HL-60 (cell line): ENCODE measurements at regions not wholly inside any gene's neighbourhood (a gene's known extent, or its start where the extent isn't known, plus 50 kb on each side); places are given as distances from the start of the nearest gene placed in this dataset.
"Not testable (repeated sequence)": the region's sequence is repeated elsewhere in the genome, so short reads cannot be mapped to it uniquely, and the experiment has no call there.

Experiments used
- POLR2AphosphoS5 ChIP-seq: IDR thresholded peaks from 2 replicates; pipeline ENCODE4 v1.6.1; 2012; ENCODE audit warnings: low read depth
- TF ChIP-seq, protein P1 (sequence below): IDR thresholded peaks from one replicate; pipeline ENCODE4 v1.5.1; 2011; ENCODE audit warnings: low read length, control low read depth, inconsistent platforms; ENCODE audit not compliant: insufficient read depth
- TF ChIP-seq, protein P2 (sequence below): IDR thresholded peaks from 2 replicates; pipeline ENCODE4 v1.6.1; 2012; ENCODE audit warnings: low read depth; ENCODE audit not compliant: insufficient replicate concordance

DNA sequence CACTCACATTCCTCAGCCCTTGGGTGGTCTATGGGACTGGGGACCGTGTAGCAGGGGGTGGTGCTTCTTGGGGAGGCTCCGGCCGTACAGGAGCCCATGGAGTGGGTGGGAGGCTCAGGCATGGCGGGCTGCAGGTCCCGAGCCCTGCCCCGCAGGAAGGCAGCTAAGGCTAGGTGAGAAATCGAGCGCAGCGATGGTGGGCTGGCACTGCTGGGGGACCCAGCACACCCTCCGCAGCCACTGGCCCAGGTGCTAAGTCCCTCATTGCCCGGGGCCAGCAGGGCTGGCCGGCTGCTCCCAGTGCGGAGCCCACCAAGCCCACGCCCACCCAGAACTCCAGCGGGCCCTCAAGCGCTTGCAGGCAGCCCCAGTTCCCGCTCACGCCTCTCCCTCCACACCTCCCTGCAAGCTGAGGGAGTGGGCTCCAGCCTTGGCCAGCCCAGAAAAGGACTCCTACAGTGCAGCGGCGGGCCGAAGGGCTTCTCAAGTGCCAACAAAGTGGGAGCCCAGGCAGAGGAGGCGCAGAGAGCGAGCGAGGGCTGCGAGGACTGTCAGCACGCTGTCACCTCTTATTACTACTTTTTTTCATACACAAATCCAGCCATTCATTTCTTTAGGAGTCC, 613.3 kb upstream of the LUZP2 start:
- TF ChIP-seq, protein P1, sequence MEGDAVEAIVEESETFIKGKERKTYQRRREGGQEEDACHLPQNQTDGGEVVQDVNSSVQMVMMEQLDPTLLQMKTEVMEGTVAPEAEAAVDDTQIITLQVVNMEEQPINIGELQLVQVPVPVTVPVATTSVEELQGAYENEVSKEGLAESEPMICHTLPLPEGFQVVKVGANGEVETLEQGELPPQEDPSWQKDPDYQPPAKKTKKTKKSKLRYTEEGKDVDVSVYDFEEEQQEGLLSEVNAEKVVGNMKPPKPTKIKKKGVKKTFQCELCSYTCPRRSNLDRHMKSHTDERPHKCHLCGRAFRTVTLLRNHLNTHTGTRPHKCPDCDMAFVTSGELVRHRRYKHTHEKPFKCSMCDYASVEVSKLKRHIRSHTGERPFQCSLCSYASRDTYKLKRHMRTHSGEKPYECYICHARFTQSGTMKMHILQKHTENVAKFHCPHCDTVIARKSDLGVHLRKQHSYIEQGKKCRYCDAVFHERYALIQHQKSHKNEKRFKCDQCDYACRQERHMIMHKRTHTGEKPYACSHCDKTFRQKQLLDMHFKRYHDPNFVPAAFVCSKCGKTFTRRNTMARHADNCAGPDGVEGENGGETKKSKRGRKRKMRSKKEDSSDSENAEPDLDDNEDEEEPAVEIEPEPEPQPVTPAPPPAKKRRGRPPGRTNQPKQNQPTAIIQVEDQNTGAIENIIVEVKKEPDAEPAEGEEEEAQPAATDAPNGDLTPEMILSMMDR = not testable (repeated sequence)
- TF ChIP-seq, protein P2, sequence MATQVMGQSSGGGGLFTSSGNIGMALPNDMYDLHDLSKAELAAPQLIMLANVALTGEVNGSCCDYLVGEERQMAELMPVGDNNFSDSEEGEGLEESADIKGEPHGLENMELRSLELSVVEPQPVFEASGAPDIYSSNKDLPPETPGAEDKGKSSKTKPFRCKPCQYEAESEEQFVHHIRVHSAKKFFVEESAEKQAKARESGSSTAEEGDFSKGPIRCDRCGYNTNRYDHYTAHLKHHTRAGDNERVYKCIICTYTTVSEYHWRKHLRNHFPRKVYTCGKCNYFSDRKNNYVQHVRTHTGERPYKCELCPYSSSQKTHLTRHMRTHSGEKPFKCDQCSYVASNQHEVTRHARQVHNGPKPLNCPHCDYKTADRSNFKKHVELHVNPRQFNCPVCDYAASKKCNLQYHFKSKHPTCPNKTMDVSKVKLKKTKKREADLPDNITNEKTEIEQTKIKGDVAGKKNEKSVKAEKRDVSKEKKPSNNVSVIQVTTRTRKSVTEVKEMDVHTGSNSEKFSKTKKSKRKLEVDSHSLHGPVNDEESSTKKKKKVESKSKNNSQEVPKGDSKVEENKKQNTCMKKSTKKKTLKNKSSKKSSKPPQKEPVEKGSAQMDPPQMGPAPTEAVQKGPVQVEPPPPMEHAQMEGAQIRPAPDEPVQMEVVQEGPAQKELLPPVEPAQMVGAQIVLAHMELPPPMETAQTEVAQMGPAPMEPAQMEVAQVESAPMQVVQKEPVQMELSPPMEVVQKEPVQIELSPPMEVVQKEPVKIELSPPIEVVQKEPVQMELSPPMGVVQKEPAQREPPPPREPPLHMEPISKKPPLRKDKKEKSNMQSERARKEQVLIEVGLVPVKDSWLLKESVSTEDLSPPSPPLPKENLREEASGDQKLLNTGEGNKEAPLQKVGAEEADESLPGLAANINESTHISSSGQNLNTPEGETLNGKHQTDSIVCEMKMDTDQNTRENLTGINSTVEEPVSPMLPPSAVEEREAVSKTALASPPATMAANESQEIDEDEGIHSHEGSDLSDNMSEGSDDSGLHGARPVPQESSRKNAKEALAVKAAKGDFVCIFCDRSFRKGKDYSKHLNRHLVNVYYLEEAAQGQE = not testable (repeated sequence)
- not testable (repeated sequence) for TF ChIP-seq POLR2AphosphoS5
